HG03135 (cell line): ENCODE measurements at regions not wholly inside any gene's neighbourhood (a gene's known extent, or its start where the extent isn't known, plus 50 kb on each side); places are given as distances from the start of the nearest gene placed in this dataset.

ENCODE experiments used
- ATAC-seq: cut with Tn5 transposase; IDR thresholded peaks from one replicate; pipeline ENCODE4 v1.9.1; 2021; ENCODE audit warnings: mild to moderate bottlenecking, moderate library complexity; ENCODE audit not compliant: unreplicated experiment

- no peak for ATAC-seq
Measured at GRCh38 chr4:138894011-138894410, 121.6 kb upstream of the NOCT start.

GRCh38 chr4:138892483-138893407 lies 122.8 kb upstream of the NOCT start:
- no peak for ATAC-seq

GRCh38 chr4:138891631-138892031 lies 124.0 kb upstream of the NOCT start:
- ATAC-seq, result no peak

- no peak for ATAC-seq
Measured at GRCh38 chr4:138890891-138891570, 124.5 kb upstream of the NOCT start.

DNA sequence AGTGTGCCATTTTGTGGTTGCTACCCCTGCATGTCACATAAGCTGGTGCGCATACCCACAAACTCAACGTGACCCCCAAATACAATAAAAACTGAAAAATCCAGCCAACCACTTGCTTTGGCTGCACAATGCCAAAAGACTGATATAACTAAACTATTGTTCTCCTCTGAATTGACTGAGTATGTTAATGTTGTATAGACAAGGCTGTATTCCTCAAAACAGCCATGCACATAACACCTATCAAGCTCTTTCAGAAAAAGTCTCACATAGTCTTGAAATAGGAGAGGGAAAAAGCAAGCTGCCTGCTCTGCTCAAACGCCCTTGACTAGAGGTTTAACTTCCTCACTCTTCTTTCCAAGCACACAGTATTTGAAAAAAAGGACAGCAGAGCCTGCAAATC lies 126.4 kb upstream of the NOCT start:
- ATAC-seq, result no peak

DNA sequence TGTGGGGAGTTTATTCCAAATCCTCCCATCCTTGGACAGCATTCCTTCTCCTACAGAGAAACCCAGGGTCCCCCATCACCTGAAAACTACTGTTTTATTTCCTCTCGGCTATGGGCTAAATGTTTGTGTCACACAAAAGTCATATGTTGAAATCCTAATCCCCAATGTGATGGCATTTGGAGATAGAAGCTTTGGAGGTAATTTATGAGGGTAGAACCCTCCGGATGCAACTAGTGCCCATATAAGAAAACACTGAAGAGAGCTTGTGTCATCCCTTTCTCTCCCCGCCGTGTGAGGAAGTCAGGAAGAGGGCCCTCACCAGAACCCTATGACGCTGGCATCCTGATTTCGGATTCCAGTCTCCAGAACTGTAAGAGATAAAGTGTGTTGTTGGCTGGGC lies 127.8 kb upstream of the NOCT start:
- ATAC-seq, result no peak

GRCh38 chr4:138887341-138887740 lies 128.2 kb upstream of the NOCT start:
- no peak for ATAC-seq

DNA sequence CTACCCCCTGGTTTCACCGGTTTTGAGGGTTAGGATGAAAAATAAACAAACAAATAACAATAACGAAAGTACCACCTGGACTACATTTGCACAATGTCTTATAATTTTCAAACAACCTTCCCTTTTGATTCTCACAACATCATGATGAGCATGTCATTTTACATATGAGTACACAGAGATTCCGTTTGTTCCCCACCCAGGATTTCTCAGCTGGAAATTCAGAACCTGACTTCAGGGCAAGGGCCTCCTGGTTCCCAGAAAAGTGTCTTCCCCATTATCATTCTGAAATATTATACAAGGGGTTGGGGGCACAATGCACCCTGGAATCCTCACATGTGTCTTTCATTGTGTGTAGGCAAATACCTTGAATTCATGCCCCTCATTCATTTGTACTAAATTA lies 135.8 kb upstream of the NOCT start:
- no peak for ATAC-seq

- no peak for ATAC-seq
Measured at GRCh38 chr4:138875891-138876608, 139.5 kb upstream of the NOCT start.

DNA sequence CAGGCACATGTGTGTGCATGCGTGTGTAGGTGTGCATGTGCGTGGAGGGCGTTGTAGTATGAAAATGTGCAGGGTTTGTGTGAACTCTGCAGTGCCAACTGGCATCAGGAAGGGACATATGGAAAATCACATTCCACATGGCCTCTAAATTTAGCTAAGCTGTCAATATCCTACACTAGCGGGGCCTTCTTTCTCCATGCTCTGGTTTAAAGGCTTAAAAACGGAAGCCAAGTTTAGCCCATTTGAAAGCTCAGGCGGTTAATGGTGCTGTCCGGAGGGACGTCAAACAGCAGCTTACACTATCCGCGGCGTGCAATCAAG lies 144.1 kb upstream of the NOCT start:
- ATAC-seq, result no peak

GRCh38 chr4:138870737-138871554 lies 144.6 kb upstream of the NOCT start:
- ATAC-seq, result peak; percentile 69

DNA sequence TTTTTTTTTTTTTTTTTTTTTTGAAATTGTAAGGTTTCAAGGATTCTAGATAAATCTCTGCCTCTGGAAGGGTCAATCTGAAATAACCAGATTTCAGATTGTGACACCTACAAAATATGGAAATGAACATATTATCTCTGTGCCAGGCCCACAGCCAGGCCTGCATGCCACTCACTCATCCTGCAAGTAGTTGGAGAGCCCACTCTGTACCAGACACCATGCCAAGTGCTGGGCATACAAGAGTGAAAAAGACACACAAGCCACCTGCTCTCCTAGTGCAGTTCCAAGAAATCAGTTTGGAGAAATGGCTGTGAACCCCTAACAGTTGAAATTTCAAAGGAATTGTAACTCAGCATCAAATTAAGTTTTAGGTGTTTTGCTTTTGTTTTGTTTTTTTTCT lies 145.9 kb upstream of the NOCT start:
- ATAC-seq, result no peak

GRCh38 chr4:138869165-138869564 lies 146.4 kb upstream of the NOCT start:
- no peak for ATAC-seq

GRCh38 chr4:138868562-138868961 lies 147.0 kb upstream of the NOCT start:
- no peak for ATAC-seq

DNA sequence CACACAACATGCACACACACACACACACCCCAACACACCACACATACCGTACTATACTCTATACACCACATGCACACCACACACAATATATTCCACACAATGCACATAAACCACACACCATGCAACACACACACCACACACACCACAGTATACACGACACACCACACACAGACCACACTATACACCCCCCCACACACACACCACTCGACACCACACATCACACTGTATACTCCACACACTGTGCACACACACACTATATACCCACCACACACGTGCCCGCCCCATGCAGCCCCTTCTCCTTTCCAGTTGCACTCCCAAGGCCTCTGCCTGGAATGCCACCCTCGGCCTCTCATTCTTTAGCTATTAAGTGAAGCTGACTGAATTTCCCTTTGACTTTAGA lies 148.2 kb upstream of the NOCT start:
- no peak for ATAC-seq

GRCh38 chr4:138866314-138866713 lies 149.3 kb upstream of the NOCT start:
- no peak for ATAC-seq

DNA sequence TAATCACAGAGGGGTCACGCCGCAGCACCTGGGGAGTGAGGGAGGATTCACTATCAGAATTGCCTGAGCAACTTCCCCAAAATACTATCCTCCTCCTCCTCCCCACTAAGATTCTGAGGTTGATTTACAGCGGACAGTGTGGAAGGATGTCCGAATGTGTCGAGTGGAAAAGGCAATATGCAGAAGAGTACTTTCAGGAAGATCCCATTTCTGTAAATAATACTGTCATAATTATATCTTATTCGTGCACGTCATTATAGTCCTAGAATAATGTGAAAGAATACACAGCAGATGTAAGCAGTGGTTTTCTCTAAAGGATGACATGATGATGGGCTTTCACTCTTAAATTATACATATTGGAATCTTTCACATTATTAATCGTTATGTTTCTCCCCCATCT lies 149.8 kb upstream of the NOCT start:
- no peak for ATAC-seq

DNA sequence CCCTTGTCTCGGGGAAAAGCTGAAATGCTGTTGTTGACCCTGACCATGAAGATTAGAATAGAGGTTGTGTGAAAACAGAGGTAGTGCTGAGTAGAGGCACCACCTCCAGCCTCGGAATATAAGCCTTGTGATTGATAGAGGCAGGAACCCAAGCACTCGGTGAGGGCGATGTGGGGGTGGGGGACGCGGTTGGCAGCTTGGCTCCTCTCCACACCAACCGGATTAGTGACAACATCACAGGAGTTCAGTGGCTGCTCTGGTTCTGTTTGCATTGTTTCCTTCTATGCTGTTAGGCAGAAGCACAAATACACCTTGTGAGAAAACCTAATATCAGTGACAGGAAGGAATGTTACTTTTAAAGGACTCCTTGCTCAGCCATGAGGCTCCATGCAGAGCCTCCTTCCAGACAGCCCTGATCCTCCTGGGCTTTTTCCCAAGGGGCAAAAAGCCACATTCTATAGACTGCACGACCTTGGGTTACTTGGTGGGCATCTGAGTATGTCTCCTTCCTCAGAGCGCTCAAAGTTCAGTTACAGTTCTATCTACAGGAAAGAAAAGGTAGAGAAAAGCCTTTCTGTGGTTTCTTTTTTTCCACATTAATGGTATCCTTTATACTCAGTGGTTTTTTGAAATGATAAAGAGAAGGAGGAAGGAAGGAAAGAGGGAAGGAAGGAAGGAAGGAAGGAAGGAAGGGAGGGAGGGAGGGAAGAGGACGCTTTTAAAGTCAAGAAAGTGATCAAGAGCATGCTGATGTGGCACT lies 150.4 kb upstream of the NOCT start:
- ATAC-seq, result no peak

DNA sequence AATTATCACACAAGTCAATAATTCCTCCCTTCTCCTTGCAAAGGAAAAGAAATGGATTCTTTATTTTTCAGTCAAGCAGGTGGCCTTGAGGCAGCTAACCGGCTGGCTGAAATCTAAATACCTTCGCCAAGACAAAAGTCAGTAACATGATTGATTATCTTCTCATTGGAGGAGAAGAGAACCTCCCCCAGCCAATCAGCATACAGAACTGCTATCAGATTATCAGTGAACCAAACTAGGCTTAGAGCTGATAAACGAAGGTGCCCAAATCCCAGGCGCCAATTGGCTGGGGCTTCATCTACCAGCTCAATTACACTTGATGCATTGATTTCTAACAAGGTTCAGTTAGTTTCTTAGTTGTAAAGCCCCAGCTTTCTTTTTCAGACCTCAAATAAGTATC lies 152.4 kb upstream of the NOCT start:
- ATAC-seq, result no peak

GRCh38 chr4:138861135-138861534 lies 154.4 kb upstream of the NOCT start:
- no peak for ATAC-seq
